ENCODE measurements at regions not wholly inside any gene's neighbourhood (a gene's known extent, or its start where the extent isn't known, plus 50 kb on each side); places are given as distances from the start of the nearest gene placed in this dataset.

GRCh38 chr4:78704981-78705683, 71.0 kb upstream of the BMP2K start:
- Histone ChIP-seq H3K4me2 (ENCODE audit: insufficient read depth, insufficient read length, low read length) (no peak overlapping the region), H3K27ac (ENCODE audit: insufficient read length, low read depth, low read length) (no peak overlapping the region), H3K9me3 (ENCODE audit: control insufficient read depth, low read depth, low read length) (no peaks in the 10 kb centered on the region), H4K20me1 (ENCODE audit: control insufficient read depth, insufficient read depth, insufficient read length) (no peaks in the 10 kb centered on the region), H4K5ac (ENCODE audit: insufficient read length, low read depth, low read length) (no peak overlapping the region), H3K4ac (ENCODE audit: low read depth, low read length) (no peak overlapping the region), H3K23ac (ENCODE audit: insufficient read length, low read depth, low read length) (no peak overlapping the region), H3K23me2 (ENCODE audit: insufficient read length, low read depth, low read length, poor library complexity, severe bottlenecking) (no peaks in the 10 kb centered on the region), H3K14ac (ENCODE audit: insufficient read depth, low read length) (no peak overlapping the region), H3K18ac (ENCODE audit: insufficient read length, low read depth, low read length) (no peak overlapping the region), H3K27me3 (ENCODE audit: insufficient read depth, low read length) (no peaks in the 10 kb centered on the region), H2BK5ac (ENCODE audit: insufficient read length, low read length) (no peak overlapping the region), H3K4me1 (ENCODE audit: insufficient read depth, low read length) (peaks cover 7% of the 10 kb centered on the region; the same call in 1 of the 2 replicates), H3T11ph (ENCODE audit: low read length) (no peak overlapping the region), H2BK120ac (ENCODE audit: low read depth, low read length, poor library complexity, severe bottlenecking) (no peak overlapping the region), H2BK15ac (ENCODE audit: low read depth, low read length) (no peak overlapping the region), H2BK12ac (ENCODE audit: insufficient read length, low read depth, low read length) (no peak overlapping the region), H3K79me2 (ENCODE audit: insufficient read depth, low read length) (no peaks in the 10 kb centered on the region), H3K79me1 (ENCODE audit: insufficient read depth, low read depth, low read length, poor library complexity, severe bottlenecking) (no peaks in the 10 kb centered on the region), H3K9ac (ENCODE audit: extremely low read depth, insufficient read length, low read length) (no peak overlapping the region), H4K91ac (ENCODE audit: insufficient read length, low read depth, low read length) (no peak overlapping the region), H4K8ac (replicated peaks; ENCODE audit: insufficient read length, low read depth, low read length) (no peak overlapping the region), H3K56ac (ENCODE audit: insufficient read length, low read depth, low read length) (no peak overlapping the region), H2AFZ (ENCODE audit: low read length) (no peak overlapping the region), H2AK5ac (ENCODE audit: insufficient read length, low read length) (no peak overlapping the region), H2BK20ac (ENCODE audit: low read depth, low read length, poor library complexity, severe bottlenecking) (no peak overlapping the region)
- no CpG with 5 or more reads among the region's 3 CpGs for WGBS (ENCODE audit: extremely low coverage, insufficient read length, low lambda C conversion rate)
- Mint-ChIP-seq H3K36me3 (ENCODE audit: insufficient read depth in 1 of 3, low read depth in 3 of 3) (peaks cover 0 to 2% (median 0%) of the 10 kb centered on the region in 3 experiments; a peak in 2 of 7 replicates), H3K4me3 (no peak overlapping the region), H3K27me3 (ENCODE audit: low read depth) (no peaks in the 10 kb centered on the region; the same call in none of the 2 replicates), H3K4me1 (peaks cover 32 to 34% of the 10 kb centered on the region in 2 experiments), H3K27ac (no peak overlapping the region), H3K9me3 (peaks cover 12 to 13% of the 10 kb centered on the region in 2 experiments; a peak in 3 of 5 replicates)
- DNase-seq = no peak
- TF ChIP-seq CTCF (conservative IDR thresholded peaks at IDR 0.05) = no peak
